ENCODE measurements at regions not wholly inside any gene's neighbourhood (a gene's known extent, or its start where the extent isn't known, plus 50 kb on each side); places are given as distances from the start of the nearest gene placed in this dataset.

GRCh38 chr4:125808570-125808969 is 493.8 kb downstream of the FAT4 start:
- intact Hi-C loops (cut with micrococcal nuclease), result no loop called here
- Mint-ChIP-seq H3K36me3 (ENCODE audit: low read depth) (no peaks in the 10 kb centered on the region), H3K4me1 (ENCODE audit: low read depth) (no peaks in the 10 kb centered on the region), H3K9me3 (peaks cover 3% of the 10 kb centered on the region), H3K27me3 (no peaks in the 10 kb centered on the region), H3K4me3 (no peak overlapping the region), H3K27ac (no peak overlapping the region)
- DNase-seq (no peak), ATAC-seq (no peak)
- POLR2A ChIA-PET, result no interaction called here
- CTCF ChIA-PET, result no interaction called here
- TF ChIP-seq CTCF (IDR thresholded peaks at IDR 0.05), result no peak

- intact Hi-C loops (cut with micrococcal nuclease), result no loop called here
These were observed 497.1 kb downstream of the FAT4 start for GRCh38 chr4:125811892-125812291.

GRCh38 chr4:125826801-125827695 is 512.3 kb downstream of the FAT4 start:
- Mint-ChIP-seq H3K36me3 (ENCODE audit: low read depth) (no peaks in the 10 kb centered on the region), H3K4me1 (ENCODE audit: low read depth) (no peaks in the 10 kb centered on the region), H3K4me3 (no peak overlapping the region), H3K9me3 (peaks cover 9% of the 10 kb centered on the region), H3K27ac (no peak overlapping the region), H3K27me3 (no peaks in the 10 kb centered on the region)
- intact Hi-C loops (cut with micrococcal nuclease), result no loop called here
- ATAC-seq (no peak), DNase-seq (no peak)
- ChIA-PET POLR2A (no interaction called here), CTCF (no interaction called here)
- no peak for TF ChIP-seq CTCF (IDR thresholded peaks at IDR 0.05)

More at GRCh38 chr4:125811892-125812291, 497.1 kb downstream of the FAT4 start:
- Mint-ChIP-seq H3K4me1 (ENCODE audit: low read depth) (no peaks in the 10 kb centered on the region), H3K36me3 (ENCODE audit: low read depth) (no peaks in the 10 kb centered on the region), H3K27ac (no peak overlapping the region), H3K27me3 (no peaks in the 10 kb centered on the region), H3K9me3 (peaks cover 2% of the 10 kb centered on the region), H3K4me3 (no peak overlapping the region)
- CTCF ChIA-PET, result no interaction called here
- POLR2A ChIA-PET, result no interaction called here
- DNase-seq (no peak), ATAC-seq (no peak)
- no peak for TF ChIP-seq CTCF (IDR thresholded peaks at IDR 0.05)

- Mint-ChIP-seq H3K4me3 (no peak overlapping the region), H3K27ac (no peak overlapping the region), H3K4me1 (ENCODE audit: low read depth) (no peaks in the 10 kb centered on the region), H3K27me3 (no peaks in the 10 kb centered on the region), H3K9me3 (peaks cover 11% of the 10 kb centered on the region), H3K36me3 (ENCODE audit: low read depth) (no peaks in the 10 kb centered on the region)
- intact Hi-C loops (cut with micrococcal nuclease), result no loop called here
- no peak for TF ChIP-seq CTCF (IDR thresholded peaks at IDR 0.05)
- POLR2A ChIA-PET, result no interaction called here
- CTCF ChIA-PET, result no interaction called here
- no peak for DNase-seq
- no peak for ATAC-seq
These were observed 512.9 kb downstream of the FAT4 start for GRCh38 chr4:125827696-125828052.

- Mint-ChIP-seq H3K4me3 (no peak overlapping the region), H3K27me3 (no peaks in the 10 kb centered on the region), H3K27ac (no peak overlapping the region), H3K9me3 (peaks cover 9% of the 10 kb centered on the region), H3K36me3 (ENCODE audit: low read depth) (no peaks in the 10 kb centered on the region), H3K4me1 (ENCODE audit: low read depth) (no peaks in the 10 kb centered on the region)
- TF ChIP-seq CTCF (IDR thresholded peaks at IDR 0.05), result no peak
- ATAC-seq (no peak), DNase-seq (no peak)
- ChIA-PET POLR2A (no interaction called here), CTCF (no interaction called here)
- intact Hi-C loops (cut with micrococcal nuclease), result no loop called here
These were observed 513.6 kb downstream of the FAT4 start for GRCh38 chr4:125828346-125828745.
